ENCODE measurements at regions not wholly inside any gene's neighbourhood (a gene's known extent, or its start where the extent isn't known, plus 50 kb on each side); places are given as distances from the start of the nearest gene placed in this dataset.

DNA sequence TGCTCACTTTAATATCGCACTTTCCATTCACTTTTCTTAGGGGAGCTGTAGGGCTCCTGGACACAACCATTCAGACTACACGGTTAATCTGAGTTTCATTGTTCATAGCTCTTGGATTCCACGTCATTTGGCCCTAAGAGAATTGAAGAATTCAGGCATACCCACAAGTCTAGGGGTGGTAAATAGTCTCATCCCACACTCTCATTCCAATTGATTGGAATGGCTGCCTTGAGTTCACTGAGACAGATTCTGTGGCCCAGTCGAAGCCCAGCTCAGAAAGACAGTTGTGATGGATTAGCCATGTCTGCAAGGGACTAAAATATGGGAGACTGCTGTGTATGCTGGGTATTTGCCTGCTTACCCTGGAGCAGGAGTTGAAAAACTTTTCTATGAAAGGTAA lies 124.6 kb downstream of the TFCP2L1 start:
- Histone ChIP-seq H3K9me3 (ENCODE audit: low read length) (peaks cover 22% of the 10 kb centered on the region), H2AFZ (ENCODE audit: low read length) (no peak overlapping the region), H3K27ac (ENCODE audit: extremely low read length, insufficient read depth, low read length) (no peak overlapping the region), H3K9ac (ENCODE audit: insufficient read depth, low read depth, low read length) (no peak overlapping the region), H3K27me3 (ENCODE audit: control insufficient read depth in 1 of 2, insufficient read depth in 2 of 2, low read length in 2 of 2) (no peaks in the 10 kb centered on the region; a peak in 2 of 5 replicates), H3K36me3 (replicated peaks in 1 of 2; ENCODE audit: control insufficient read depth in 1 of 2, insufficient read depth in 2 of 2, low read length in 2 of 2) (no peaks in the 10 kb centered on the region), H3K4me3 (replicated peaks in 1 of 3; ENCODE audit: insufficient read depth in 1 of 3, low read depth in 2 of 3, low read length in 3 of 3) (no peak overlapping the region), H3K4me1 (ENCODE audit: insufficient read depth, low read length) (no peaks in the 10 kb centered on the region), H3K79me2 (ENCODE audit: insufficient read depth, low read length) (no peaks in the 10 kb centered on the region), H3K4me2 (ENCODE audit: low read depth, low read length) (no peak overlapping the region), H4K20me1 (ENCODE audit: insufficient read depth, low read length) (no peaks in the 10 kb centered on the region)
- ChIA-PET CTCF (ENCODE audit: low intra/inter-chr PET ratio, low total read pairs) (no interaction called here), POLR2A (no interaction called here)
- BruUV-seq (replicated peaks), result no TSS peak
- DNase-seq (ENCODE audit: low spot score) (no peak), FAIRE-seq (no peak), ATAC-seq (no peak)
- in situ Hi-C loops (cut with HindIII; ENCODE audit: extremely low pct_ligation_motif_present, low pct_unique_long_range_greater_than_20kb) (no loop called here), intact Hi-C loops (cut with micrococcal nuclease; ENCODE audit: unreplicated experiment) (no loop called here)
- 14% methylated on average over 4 of the region's 4 CpGs for WGBS (ENCODE audit: low lambda C conversion rate)
- TF ChIP-seq ZNF83 (CRISPR knock-in tag; IDR thresholded peaks at IDR 0.05; ENCODE audit: borderline replicate concordance) (no peak), XBP1 (CRISPR knock-in tag; IDR thresholded peaks at IDR 0.05) (no peak), SP140L (CRISPR knock-in tag; IDR thresholded peaks at IDR 0.05; ENCODE audit: borderline replicate concordance) (no peak), HNRNPH1 (optimal IDR thresholded peaks at IDR 0.05; ENCODE audit: low read depth, low read length) (no peak), SMYD3 (CRISPR knock-in tag; IDR thresholded peaks at IDR 0.05) (no peak), ZNF816 (CRISPR knock-in tag; IDR thresholded peaks at IDR 0.05; ENCODE audit: borderline replicate concordance) (no peak), ZNF354B (CRISPR knock-in tag; IDR thresholded peaks at IDR 0.05) (no peak), DPF2 (CRISPR knock-in tag; IDR thresholded peaks at IDR 0.05; ENCODE audit: borderline replicate concordance, low read depth) (no peak), KDM5A (IDR thresholded peaks at IDR 0.05; ENCODE audit: borderline replicate concordance, low read length) (no peak), JUNB (CRISPR knock-in tag; IDR thresholded peaks at IDR 0.05; ENCODE audit: borderline replicate concordance) (no peak)
- TF ChIP-seq, protein P1, sequence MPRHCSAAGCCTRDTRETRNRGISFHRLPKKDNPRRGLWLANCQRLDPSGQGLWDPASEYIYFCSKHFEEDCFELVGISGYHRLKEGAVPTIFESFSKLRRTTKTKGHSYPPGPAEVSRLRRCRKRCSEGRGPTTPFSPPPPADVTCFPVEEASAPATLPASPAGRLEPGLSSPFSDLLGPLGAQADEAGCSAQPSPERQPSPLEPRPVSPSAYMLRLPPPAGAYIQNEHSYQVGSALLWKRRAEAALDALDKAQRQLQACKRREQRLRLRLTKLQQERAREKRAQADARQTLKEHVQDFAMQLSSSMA (CRISPR knock-in tag; IDR thresholded peaks at IDR 0.05), result no peak
- TF ChIP-seq, protein P2, sequence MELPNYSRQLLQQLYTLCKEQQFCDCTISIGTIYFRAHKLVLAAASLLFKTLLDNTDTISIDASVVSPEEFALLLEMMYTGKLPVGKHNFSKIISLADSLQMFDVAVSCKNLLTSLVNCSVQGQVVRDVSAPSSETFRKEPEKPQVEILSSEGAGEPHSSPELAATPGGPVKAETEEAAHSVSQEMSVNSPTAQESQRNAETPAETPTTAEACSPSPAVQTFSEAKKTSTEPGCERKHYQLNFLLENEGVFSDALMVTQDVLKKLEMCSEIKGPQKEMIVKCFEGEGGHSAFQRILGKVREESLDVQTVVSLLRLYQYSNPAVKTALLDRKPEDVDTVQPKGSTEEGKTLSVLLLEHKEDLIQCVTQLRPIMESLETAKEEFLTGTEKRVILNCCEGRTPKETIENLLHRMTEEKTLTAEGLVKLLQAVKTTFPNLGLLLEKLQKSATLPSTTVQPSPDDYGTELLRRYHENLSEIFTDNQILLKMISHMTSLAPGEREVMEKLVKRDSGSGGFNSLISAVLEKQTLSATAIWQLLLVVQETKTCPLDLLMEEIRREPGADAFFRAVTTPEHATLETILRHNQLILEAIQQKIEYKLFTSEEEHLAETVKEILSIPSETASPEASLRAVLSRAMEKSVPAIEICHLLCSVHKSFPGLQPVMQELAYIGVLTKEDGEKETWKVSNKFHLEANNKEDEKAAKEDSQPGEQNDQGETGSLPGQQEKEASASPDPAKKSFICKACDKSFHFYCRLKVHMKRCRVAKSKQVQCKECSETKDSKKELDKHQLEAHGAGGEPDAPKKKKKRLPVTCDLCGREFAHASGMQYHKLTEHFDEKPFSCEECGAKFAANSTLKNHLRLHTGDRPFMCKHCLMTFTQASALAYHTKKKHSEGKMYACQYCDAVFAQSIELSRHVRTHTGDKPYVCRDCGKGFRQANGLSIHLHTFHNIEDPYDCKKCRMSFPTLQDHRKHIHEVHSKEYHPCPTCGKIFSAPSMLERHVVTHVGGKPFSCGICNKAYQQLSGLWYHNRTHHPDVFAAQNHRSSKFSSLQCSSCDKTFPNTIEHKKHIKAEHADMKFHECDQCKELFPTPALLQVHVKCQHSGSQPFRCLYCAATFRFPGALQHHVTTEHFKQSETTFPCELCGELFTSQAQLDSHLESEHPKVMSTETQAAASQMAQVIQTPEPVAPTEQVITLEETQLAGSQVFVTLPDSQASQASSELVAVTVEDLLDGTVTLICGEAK (IDR thresholded peaks at IDR 0.05), result no peak
- TF ChIP-seq, protein P2 (CRISPR knock-in tag; IDR thresholded peaks at IDR 0.05), result no peak

Measured in HepG2 (cell line).